HG03196 (cell line): ENCODE measurements at regions not wholly inside any gene's neighbourhood (a gene's known extent, or its start where the extent isn't known, plus 50 kb on each side); places are given as distances from the start of the nearest gene placed in this dataset.

ENCODE experiments used
- ATAC-seq: cut with Tn5 transposase; IDR thresholded peaks from one replicate; pipeline ENCODE4 v1.9.1; 2021; ENCODE audit not compliant: unreplicated experiment

DNA sequence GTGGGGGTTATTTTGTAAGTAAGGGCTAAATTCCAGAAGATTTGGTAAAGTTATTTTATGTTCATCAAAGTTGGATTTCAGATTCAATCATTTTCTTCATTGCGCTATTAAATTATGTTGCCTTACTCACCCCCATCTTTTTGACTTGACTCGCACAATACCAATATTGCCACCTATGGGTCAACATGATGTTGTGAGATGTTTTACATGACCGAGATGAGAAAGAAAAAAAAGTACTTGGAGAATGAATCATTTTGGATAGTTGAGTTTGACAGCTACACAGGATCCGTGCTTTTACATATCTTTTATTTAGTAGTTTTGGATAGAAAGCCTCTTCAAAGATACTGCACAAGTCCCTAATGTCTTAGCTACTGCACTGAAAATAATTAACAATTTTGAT, 224.2 kb upstream of the EMCN start:
- ATAC-seq: no peak

DNA sequence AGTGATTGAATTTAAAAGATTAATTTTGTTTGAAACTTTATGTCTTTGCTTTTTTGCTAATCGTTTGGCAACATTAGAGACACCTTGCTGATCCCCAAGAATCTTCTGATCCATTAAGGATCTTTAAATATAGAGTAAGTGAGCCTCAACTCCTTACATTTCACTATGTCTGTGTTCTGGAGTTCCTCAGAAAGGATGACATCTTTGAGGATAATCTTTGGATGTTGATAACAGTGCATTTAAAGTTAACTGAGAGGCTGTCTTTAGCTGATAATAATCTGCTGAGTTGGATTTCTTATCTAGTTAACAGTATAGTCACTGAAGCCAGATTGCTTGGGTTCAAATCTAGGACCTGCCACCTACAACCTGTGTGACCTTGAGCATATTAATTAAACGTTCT, 221.6 kb upstream of the EMCN start:
- ATAC-seq: no peak

DNA sequence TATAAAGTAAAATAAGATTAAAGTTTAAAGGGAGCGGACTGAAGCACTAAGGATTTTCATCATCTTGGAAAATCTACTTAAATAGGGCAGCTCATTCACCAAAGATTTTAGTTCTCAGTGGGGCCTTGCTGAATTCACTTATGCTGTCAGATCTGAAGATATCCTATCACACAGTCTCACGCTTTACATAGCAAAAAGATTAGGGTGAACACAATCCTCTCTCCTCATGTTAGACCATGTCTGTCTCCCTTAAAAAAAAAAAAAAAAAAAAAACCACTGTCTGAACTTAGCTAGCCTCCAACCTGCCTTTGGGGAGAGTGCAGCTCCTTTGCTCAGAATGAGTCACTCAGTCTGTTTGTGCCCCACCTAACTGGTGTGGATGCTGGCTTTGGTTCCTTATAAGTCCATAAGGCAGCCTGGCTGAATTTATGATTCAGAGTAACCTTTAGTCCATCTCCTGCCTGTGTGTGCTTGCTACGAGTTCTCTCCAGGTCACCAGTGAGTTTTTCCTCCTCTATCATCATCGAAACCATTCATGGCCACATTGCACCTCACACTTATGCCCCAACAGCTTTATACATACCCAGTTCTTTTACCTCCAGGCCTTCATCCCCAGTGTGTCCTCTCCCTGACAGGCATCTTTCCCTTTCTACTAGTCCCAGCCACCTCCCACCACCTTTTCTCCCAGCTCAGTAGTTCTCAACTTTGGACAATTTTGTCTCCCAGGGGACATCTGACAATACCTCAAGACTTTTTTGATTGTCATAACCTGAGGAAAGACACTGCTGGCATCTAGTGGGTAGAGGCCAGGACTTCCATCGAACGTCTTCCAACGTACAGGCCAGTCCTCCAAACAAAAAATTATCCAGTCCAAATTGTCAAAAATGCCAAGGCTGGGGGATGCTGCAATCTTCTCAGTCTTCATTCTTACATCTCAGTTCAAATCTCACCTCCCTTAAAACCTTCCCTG, 220.7 kb upstream of the EMCN start:
- ATAC-seq: no peak

DNA sequence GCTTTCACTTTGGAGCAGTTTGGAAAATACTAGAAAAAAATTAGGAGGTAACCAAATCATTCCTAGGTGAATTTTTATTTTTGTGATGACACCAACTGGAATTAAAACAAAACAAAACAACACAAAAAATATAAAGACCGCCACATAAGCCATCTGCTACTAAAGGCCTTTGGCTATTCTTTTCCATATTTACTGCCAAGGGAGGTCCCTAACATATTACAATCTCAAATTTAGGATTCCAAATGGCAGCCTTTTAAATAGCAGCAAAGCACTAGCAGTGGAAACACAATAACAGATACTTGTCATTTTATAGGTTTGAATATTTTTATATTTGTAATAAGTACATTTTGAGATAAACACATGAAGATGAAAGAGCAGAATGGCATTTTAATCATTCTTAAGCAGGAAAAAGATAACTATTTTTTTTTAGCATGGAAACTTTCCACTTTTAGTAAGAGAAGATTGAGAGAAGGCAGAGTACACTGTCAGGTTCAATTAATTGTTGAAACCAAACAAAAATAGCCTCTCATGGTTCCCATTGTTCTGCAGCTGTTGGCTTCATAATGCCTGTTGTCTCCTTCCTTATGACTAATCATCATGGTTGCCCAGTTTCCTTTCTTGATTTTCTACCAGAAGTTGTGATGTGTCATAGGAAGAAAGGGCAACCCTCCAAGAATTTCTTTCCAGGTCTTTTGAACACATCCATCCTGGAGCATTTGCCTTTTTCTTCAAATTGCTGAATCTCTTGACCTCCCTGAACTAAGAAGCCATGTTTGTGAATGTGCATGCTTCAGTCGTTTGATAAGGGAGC, 219.0 kb upstream of the EMCN start:
- ATAC-seq: no peak

DNA sequence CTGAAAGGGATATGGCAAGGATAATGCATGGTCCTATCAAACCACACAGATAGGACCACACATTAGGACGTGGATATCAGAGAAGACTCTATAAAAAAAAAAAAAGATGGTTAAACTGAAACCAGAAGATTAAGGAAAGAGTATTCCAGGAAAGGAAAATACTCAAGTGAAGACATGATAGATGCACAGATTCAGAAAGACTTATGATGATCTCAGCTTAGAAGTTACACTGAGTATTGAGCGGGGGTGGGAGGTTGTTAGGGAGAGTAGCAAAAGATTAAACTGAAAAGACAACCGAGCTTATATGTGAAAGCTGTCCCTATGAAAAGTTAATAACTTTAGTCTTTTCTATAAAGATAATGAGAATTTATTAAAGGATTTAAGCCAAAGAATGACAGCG, 211.0 kb upstream of the EMCN start:
- ATAC-seq: no peak

DNA sequence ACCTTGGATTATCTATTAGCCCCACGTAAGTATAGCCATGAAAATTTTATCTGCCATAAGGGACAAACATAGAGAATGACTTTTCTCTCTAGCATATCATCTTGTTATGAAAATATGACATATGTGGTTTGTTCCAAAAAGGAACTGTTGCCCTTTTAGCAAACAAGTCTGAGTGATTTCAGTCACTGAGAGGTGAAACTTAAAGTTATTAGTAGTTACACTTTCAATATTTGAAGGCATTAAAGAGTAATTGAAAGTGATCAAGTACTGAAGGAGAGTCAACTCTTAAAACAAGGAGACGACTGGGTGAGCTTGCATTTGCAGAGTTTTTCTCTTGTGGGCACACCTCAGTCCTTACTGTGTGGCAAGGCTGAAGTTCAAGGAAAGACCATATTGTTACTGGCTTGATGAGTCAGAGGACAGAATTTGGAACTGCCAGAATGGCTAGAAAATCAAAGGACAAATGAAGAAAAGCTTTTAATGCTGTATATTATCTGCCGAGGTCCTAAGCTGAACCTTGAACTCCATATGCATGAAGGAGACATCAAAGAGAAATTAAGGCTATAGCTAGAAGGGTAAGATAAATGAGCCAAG, 205.1 kb upstream of the EMCN start:
- ATAC-seq: no peak

DNA sequence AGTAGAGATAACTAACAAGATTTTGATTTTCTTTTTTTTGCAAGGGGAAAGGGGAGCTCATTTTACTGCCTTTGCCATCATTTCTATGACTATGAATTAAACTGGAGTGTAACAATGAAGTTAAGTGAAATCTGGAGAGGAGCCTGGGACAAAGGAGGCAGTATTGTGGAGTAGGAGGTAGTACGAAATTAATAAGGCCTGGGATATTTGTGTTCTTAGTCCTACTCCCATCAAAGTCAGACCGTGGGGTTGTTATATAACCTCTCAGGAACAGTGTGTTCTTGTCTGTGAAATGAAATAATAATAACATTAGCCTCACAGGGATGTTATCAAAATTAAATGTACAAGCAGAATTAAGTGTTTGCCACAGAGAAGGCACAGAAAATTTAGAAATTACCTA, 204.3 kb upstream of the EMCN start:
- ATAC-seq: no peak

DNA sequence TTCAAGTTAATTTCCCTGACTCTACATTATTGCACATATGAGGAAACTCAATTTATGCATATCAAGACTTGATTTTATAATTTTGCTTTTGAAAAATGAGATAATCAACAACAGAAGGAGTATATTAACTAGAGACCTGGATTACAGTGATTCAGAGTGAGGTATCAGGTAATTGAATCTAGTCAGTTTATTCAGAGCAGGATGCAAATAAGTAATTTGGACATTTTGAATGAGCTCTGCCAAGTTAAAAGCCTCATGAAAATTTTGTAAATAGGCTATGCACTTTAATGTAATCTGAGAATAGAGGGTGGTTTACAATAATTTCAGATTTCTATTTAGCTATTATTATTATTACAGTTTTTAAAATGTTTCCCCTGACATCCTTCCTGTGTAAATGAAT, 203.7 kb upstream of the EMCN start:
- ATAC-seq: no peak

DNA sequence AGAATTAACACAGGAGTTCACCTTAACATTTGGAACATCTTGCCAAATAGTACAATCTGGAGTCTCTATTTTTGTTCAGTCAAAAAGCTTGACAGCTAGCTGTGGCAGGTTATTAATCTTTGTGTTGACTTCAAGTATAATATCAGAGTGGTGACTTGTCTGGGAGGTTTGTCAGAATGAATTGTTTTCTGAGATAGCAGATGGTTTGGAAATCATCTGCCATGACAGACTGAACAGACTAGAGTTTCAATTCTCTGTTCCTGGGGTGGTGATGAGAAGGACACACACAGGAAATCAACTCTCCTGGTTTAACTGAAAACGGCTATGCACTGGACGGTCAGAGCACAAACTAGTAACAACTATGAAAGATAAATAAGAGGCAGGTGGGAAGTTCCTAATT, 203.3 kb upstream of the EMCN start:
- ATAC-seq: no peak

DNA sequence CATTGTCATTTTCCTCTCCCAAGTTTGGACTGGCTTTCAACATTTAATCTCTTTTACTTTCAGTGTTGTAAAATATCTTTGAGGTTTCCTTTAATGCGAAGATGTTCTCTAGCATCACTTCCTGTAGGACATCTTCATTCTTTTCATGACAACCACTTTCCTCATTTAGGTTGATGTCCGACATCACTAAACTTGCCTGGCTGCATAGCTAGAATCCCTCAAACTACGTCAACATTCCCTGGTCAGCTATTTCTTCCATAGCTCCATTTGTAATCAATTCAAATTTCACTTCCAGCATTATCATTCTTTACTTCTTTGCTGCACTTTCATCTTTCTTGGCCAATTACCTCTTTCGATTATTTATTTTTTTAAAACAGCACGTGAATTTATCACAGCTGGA, 198.6 kb upstream of the EMCN start:
- ATAC-seq: no peak

DNA sequence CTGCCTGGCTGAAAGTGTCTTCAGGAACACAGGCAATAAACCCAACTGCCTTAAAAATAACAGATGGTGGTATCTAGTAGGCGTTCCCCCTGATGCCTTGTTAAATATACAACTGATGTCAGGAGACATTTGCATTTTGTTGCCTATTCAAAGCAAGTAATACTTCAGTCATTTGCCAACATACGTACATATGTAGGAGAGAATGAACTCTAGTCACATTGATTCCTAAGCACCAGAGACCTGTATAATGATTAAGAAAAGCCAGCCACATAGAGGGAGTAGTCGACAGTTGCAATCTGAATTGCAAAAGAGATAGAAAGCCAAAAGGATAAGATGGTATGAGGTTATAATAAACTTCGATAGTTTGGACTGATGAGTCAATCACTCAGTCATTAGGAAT, 191.0 kb upstream of the EMCN start:
- no peak for ATAC-seq

DNA sequence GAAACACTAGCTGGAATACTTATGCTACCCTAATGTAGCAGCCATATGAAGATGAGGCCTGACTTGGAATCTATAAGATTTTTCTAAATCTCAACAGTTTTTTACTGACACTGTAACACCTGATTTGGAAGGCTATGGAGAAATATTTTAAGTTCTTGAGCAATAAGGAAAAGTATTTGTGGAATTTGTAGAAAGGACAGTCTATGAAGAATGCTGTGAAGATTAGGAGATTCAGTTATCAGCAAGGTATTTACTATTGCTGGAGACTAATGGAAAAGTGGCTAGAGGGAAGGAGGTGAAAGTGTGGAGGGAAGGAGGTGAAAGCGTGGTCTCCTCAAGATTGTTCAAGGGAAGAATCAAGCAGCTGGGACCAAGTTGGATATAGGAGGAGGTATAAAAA, 190.0 kb upstream of the EMCN start:
- ATAC-seq: no peak

DNA sequence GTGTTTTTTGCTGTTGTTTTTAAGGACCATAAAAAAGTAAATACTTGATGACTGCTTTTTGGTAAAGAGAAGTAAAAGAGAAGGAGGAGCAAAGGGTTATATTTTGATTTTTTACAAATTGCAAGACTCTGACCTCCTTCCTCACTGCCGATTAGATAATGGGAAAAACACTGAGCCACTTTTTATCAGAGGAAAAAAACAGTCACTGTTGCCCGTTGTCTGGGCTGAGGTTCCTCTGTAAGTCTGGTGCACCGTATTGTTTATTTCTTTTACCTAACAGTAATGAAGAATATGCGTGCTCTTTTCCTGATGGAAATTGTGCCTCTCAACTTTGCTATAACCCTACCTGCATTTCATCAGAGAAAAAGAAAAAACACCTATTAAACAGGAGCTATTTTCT, 178.7 kb upstream of the EMCN start:
- no peak for ATAC-seq

DNA sequence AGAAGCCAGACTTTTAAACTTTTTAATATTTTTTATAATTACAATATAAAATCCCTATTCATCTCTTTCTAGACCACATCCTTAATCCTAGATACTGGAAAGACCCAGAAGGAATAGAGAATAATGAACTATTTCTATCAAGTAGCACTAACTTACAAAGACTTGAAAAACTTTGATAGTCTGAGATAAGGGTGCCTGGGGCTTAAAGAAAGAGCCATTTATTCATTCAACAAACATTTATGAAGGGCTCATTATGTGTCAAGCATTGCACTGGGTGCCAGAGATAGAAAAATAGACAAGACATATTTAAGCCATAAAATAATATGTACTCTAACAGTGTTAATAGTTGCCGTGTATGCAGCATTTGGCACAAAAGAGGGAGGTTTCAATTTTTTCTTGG, 178.0 kb upstream of the EMCN start:
- no peak for ATAC-seq

DNA sequence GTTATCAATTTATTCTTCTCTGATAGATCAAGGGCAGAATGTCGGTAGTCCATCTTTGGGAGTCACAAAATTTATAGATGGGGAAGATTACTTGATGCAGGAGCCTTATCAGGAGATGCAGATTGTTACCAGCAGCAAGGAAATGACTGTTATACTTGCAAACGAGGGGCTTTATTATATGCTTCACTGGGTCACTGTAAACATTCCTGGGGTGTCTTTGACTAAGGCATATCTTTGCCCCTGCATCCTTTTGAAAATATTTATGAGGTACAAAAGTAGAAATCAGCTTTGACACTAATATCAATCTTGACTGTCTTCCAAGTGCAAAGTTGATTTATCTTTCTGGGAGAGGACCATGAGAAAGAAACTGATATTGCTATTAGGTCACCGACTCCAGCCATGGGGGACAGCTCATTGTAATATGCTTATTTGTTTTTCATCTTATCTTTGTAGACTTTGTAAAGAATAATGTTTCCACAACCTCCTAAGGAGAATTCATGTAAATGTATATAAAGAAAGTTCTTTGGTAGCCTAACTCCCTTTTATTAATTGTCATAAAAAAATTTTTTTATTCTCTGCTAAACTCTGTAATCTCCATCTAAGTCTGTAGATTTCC, 177.3 kb upstream of the EMCN start:
- ATAC-seq: no peak

DNA sequence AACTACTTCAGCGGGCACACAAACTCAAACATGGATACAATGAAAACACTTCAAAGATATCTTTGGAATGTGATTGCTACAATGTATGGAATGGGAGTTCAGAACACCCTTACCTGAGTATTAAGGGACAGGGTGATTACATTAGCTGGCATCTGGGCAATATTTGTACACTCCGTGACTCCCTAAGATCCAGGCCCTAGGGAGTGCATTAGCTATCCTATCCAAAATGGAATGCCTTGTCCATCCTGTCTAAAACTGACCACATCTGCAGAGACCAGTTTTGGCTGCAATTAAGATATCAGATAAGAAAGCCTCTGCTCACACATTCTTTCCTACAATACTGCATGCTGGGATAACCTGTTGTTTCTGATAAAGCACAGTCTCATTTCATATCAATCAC, 176.6 kb upstream of the EMCN start:
- no peak for ATAC-seq

DNA sequence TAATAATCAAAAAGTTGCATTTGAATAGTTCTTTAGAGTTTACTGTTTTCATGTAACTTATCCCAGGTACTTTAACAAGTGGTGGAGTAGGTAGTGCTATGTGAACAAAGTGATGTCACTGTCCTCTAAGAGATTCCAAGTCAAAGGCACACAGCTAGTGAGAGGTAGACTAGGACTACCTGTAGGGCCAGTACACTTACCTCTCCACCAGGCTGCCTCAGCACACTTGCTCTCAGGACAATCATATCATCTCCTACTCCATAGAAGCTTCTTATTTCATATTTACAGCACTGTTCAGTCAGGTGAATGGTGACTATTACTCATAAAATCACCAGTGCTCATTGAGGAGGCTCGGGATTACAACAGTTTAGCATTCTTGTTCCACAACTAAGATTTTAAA, 173.0 kb upstream of the EMCN start:
- no peak for ATAC-seq

DNA sequence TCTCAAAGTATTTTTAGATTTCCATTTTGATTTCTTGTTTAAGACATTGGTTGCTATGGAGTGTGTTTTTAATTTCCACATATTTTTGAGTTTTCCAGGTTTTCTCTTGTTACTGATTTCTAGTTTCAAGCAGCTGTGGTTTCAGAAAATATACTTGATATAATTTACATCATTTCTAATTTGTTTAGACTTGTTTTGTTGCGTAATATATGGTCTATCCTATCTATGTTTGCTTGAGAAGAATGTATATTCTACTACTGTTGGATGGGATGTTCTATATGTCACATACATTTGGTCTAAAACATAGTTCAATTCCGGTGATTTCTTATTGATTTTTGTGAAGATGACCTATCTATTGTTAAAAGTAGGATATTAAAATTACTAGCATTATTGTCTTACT, 170.5 kb upstream of the EMCN start:
- ATAC-seq: no peak

DNA sequence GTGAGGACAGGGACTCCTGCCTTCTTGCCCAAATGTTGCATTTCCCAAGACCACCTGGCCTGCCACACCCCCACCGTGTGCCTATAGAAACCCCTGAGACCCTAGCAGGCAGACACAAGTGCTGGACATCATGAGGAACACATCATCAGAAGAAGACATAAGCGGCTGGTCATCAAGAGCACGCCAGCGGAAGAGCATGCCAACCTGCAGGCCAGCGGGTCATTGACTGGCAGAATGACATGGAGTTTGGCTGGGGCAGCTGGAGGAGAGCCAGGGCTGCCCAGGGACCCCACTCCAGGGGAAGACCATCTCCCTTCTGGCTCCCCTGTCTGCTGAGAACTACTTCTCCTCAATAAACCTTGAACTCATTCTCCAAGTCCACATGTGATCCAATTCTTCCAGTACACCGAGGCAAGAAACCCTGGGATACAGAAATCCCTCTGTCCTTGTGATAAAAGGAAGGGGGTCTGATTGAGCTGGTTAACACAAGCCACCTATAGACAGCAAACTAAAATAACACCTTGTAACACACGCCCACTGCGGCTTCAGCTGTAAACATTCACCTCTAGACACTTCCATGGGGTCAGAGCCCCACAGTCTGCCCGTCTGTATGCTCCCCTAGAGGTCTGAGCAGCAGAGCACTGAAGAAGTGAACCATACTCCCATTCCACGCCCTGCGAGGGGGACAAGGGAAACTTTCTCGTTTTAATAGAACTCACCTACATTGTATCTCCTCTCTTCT, 164.8 kb upstream of the EMCN start:
- no peak for ATAC-seq

DNA sequence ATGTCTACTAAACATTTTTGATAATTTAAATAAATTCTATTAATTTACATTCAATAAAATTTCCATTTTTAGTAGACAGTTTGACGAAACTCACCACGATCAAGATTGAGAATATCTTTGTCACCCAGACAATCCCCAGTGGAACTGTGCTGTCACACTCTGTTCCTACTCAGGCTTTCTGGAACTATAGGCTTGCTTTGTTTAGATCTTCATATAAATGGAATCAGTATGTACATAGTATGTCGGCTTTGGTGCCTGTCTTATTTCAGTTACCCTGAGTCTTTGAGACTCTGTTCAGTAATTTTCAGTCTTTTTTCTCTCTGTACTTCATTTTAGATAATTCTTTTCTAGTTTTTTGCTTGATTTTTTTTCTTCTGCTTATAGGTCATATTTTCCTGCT, 163.5 kb upstream of the EMCN start:
- ATAC-seq: no peak

DNA sequence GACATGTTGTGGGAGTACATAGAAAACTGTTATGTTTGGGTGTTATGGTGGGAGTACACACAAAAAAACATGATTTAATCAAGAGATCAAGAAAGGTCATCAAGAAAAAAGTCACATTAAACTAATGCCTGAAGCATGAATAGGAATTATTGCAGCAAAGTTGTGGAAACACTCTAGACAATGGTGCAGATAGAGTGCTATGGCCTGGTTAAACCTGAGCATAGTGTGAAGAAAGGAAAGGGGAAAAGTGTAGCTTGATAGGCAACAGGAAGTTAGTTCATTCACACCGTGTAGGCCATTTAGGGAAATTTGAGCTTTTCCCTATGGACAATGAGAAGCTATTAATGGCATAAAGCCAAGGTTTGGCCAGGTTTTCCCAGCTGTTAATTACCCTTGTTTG, 162.1 kb upstream of the EMCN start:
- ATAC-seq: no peak
